Mesendoderm (in vitro differentiated cells): ENCODE measurements at regions not wholly inside any gene's neighbourhood (a gene's known extent, or its start where the extent isn't known, plus 50 kb on each side); places are given as distances from the start of the nearest gene placed in this dataset.
"Not testable (repeated sequence)": the region's sequence is repeated elsewhere in the genome, so short reads cannot be mapped to it uniquely, and the experiment has no call there.

ENCODE experiments used
- DNase-seq: peaks from one replicate; pipeline ENCODE4 v3.0.0; 2013
- H2AK5ac ChIP-seq: 2 replicates; pipeline ENCODE4 v1.6.1; 2013; ENCODE audit warnings: low read length, inconsistent platforms
- H2BK120ac ChIP-seq: 2 replicates; pipeline ENCODE4 v1.6.1; 2013; ENCODE audit warnings: low read depth, mild to moderate bottlenecking, low read length, moderate library complexity, mixed read lengths
- H2BK15ac ChIP-seq: replicated peaks from 2 replicates; pipeline ENCODE4 v1.6.1; 2013; ENCODE audit warnings: low read depth, mild to moderate bottlenecking, moderate library complexity
- H2BK5ac ChIP-seq: 2 replicates; pipeline ENCODE4 v1.6.1; 2013; ENCODE audit warnings: low read length, inconsistent platforms
- H3K18ac ChIP-seq: 2 replicates; pipeline ENCODE4 v1.6.1; 2013; ENCODE audit warnings: mild to moderate bottlenecking, low read length, mixed read lengths
- H3K23ac ChIP-seq: one replicate; pipeline ENCODE4 v1.6.1; 2013; ENCODE audit warnings: low read length
- H3K27ac ChIP-seq: 2 replicates; pipeline ENCODE4 v1.5.1; 2013; ENCODE audit warnings: low read depth, mild to moderate bottlenecking, inconsistent platforms, low read length, moderate library complexity
- H3K27me3 ChIP-seq: 2 replicates; pipeline ENCODE4 v1.6.1; 2013; ENCODE audit warnings: low read length, control low read depth, mild to moderate bottlenecking, inconsistent platforms; ENCODE audit not compliant: insufficient read depth, poor library complexity
- H3K36me3 ChIP-seq: 2 replicates; pipeline ENCODE4 v1.6.1; 2013; ENCODE audit warnings: low read length, inconsistent platforms; ENCODE audit not compliant: control insufficient read depth, insufficient read depth
- H3K4ac ChIP-seq: one replicate; pipeline ENCODE4 v1.6.1; 2013; ENCODE audit warnings: low read depth, mild to moderate bottlenecking, low read length, moderate library complexity
- H3K4me1 ChIP-seq: 2 replicates; pipeline ENCODE4 v1.6.1; 2013; ENCODE audit warnings: low read depth, low read length, inconsistent platforms; ENCODE audit not compliant: control insufficient read depth
- H3K4me2 ChIP-seq: 2 replicates; pipeline ENCODE4 v1.6.1; 2013; ENCODE audit warnings: low read length
- H3K4me3 ChIP-seq: 2 replicates; pipeline ENCODE4 v1.5.1; 2013; ENCODE audit warnings: mild to moderate bottlenecking, low read length
- H3K56ac ChIP-seq: one replicate; pipeline ENCODE4 v1.6.1; 2013; ENCODE audit warnings: low read length
- H3K79me1 ChIP-seq: 2 replicates; pipeline ENCODE4 v1.6.1; 2013; ENCODE audit warnings: low read length, inconsistent platforms
- H3K79me2 ChIP-seq: 2 replicates; pipeline ENCODE4 v1.6.1; 2013; ENCODE audit warnings: mild to moderate bottlenecking, low read length; ENCODE audit not compliant: control insufficient read depth, insufficient read depth
- H3K9ac ChIP-seq: 2 replicates; pipeline ENCODE4 v1.6.1; 2013; ENCODE audit warnings: low read length, inconsistent platforms
- H4K5ac ChIP-seq: one replicate; pipeline ENCODE4 v1.6.1; 2013; ENCODE audit warnings: low read length
- H4K8ac ChIP-seq: one replicate; pipeline ENCODE4 v1.6.1; 2013; ENCODE audit warnings: low read depth, mild to moderate bottlenecking, control low read depth, low read length, moderate library complexity
- WGBS: extraction: QIAGEN DNeasy Blood & Tissue Kit; methylation state at CpG from one replicate; pipeline ENCODE4 v1.1.7; 2013; ENCODE audit warnings: low lambda C conversion rate, missing lambda C conversion rate; ENCODE audit not compliant: insufficient coverage; ENCODE audit errors: extremely low coverage; 5-methylcytosine and 5-hydroxymethylcytosine counted together

- H3K4me1 ChIP-seq, result no peaks in the 10 kb centered on the region
- H3K18ac ChIP-seq, result no peak overlapping the region
- no peak overlapping the region for H2AK5ac ChIP-seq
- H2BK15ac ChIP-seq, result no peak overlapping the region
- no peak overlapping the region for H4K8ac ChIP-seq
- no peak overlapping the region for H3K4ac ChIP-seq
- no peak overlapping the region for H3K4me3 ChIP-seq
- H3K9ac ChIP-seq, result no peak overlapping the region
- H3K27me3 ChIP-seq, result no peaks in the 10 kb centered on the region
- no peak overlapping the region for H4K5ac ChIP-seq
- H3K27ac ChIP-seq, result no peak overlapping the region
- no peaks in the 10 kb centered on the region for H3K36me3 ChIP-seq
- no peak overlapping the region for H3K56ac ChIP-seq
- no peak for DNase-seq
- peaks cover 82% of the 10 kb centered on the region for H3K79me2 ChIP-seq
- no peak overlapping the region for H2BK5ac ChIP-seq
- H3K4me2 ChIP-seq, result no peak overlapping the region
- no peak overlapping the region for H3K23ac ChIP-seq
- H2BK120ac ChIP-seq, result no peak overlapping the region
- H3K79me1 ChIP-seq, result peaks cover 4% of the 10 kb centered on the region
- WGBS, result no CpG with 5 or more reads among the region's 14 CpGs
Measured at GRCh38 chr17:30720013-30720471, 104.5 kb downstream of the CRLF3 start.

DNA sequence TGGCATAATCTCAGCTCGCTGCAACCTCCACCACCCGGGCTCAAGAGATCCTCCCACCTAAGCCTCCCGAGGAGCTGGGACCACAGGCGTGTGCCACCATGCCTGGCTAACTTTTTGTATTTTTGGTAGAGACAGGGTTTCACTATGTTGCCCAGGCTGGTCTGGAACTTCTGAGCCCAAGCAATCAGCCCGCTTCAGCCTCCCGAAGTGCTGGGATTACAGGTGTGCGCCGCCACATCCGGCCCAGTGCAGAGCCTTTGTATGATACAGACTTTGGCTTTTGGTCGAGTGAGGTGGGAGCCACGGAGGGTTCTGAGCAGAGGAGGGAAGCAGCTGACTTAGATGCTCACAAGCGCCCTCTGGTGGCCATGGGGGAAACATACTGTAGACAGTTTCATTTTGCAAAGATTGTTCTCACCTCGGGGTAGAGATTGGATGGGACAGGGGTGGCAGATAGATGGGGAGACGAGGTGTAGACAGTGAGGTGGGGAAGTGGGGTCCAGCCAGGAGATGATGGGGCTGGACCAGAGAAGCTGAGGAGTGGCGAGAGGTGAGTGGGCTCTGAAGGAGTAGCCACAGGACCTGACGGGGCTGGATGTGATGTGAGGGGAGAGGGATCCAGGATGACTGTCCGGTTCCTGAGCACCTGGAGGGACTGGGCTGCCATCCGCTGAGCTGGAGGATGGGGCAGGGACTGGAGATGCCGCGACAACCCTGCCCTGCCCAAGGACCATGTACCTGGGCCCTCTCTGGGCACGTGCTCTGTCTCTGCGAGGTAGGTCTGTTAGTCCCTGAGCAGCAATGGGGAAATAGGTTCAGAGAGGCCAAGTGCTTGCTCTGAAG, 105.1 kb downstream of the CRLF3 start:
- H3K4me2 ChIP-seq, H4K8ac ChIP-seq, H3K23ac ChIP-seq, H3K18ac ChIP-seq, H3K4me3 ChIP-seq, H3K36me3 ChIP-seq, H3K4me1 ChIP-seq, H2BK15ac ChIP-seq, H3K4ac ChIP-seq, H3K27me3 ChIP-seq, H3K27ac ChIP-seq, H3K79me1 ChIP-seq, H2AK5ac ChIP-seq, H3K56ac ChIP-seq, H4K5ac ChIP-seq, H3K9ac ChIP-seq, H2BK5ac ChIP-seq, H2BK120ac ChIP-seq: not testable (repeated sequence)
- no CpG with 5 or more reads among the region's 22 CpGs for WGBS
- DNase-seq, result peak; percentile 69
- H3K79me2 ChIP-seq, result peaks cover 89% of the 10 kb centered on the region

DNA sequence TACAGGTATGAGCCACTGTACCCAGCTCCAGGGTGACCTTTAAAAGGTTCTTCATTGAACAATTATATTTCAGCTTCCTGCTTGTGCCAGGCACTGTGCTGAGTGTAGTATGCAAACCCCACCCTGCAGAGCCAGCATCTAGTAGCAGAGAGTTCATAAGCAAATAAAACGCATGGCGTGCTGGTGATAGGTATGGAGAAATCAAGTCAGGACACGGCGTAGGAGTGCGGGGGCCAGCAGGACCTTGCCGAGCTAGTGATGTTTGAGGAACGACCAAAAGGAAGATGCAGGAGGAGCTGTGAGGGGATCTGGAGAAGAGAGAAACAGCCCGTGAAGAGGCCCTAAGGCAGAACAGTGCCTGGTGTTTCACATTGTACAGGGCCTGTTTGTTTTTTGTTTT, 105.8 kb downstream of the CRLF3 start:
- H3K36me3 ChIP-seq, H3K4me3 ChIP-seq, H3K9ac ChIP-seq, H3K56ac ChIP-seq, H3K4me1 ChIP-seq, H3K27ac ChIP-seq, H4K5ac ChIP-seq, H3K79me1 ChIP-seq, H2BK120ac ChIP-seq, H4K8ac ChIP-seq, H3K27me3 ChIP-seq, H3K4me2 ChIP-seq, DNase-seq, H2BK15ac ChIP-seq, H3K23ac ChIP-seq, H3K18ac ChIP-seq, H2BK5ac ChIP-seq, H3K4ac ChIP-seq, H2AK5ac ChIP-seq: not testable (repeated sequence)
- peaks cover 90% of the 10 kb centered on the region for H3K79me2 ChIP-seq
- no CpG with 5 or more reads among the region's 8 CpGs for WGBS

DNA sequence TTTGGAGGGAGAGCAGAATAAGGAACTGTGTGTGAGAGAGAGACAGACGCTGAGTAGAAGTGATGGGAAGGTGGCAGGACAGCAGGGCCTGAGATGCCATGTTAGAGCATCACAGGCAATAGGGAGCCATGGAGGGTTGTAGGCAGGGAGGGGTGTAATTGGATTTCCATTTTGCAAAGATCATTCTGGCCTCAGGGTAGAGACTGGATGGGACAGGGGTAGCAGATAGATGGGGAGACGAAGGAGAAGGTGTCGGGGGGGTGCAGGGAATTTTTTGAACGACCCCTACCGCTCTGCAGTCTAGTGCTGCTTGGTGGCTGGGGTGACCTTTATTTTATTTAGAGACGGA, 106.4 kb downstream of the CRLF3 start:
- H3K9ac ChIP-seq, H3K36me3 ChIP-seq, H3K79me1 ChIP-seq, H2BK120ac ChIP-seq, H4K5ac ChIP-seq, DNase-seq, H3K4me1 ChIP-seq, H4K8ac ChIP-seq, H2BK5ac ChIP-seq, H3K56ac ChIP-seq, H3K4ac ChIP-seq, H2BK15ac ChIP-seq, H3K4me2 ChIP-seq, H3K4me3 ChIP-seq, H3K27me3 ChIP-seq, H2AK5ac ChIP-seq, H3K18ac ChIP-seq, H3K23ac ChIP-seq, H3K27ac ChIP-seq: not testable (repeated sequence)
- peaks cover 91% of the 10 kb centered on the region for H3K79me2 ChIP-seq
- WGBS, result no CpG with 5 or more reads among the region's 6 CpGs

GRCh38 chr17:30717291-30718098, 107.0 kb downstream of the CRLF3 start:
- Histone ChIP-seq H3K4ac (no peak overlapping the region), H3K4me1 (no peaks in the 10 kb centered on the region), H3K56ac (no peak overlapping the region), H3K18ac (no peak overlapping the region), H2AK5ac (no peak overlapping the region), H2BK120ac (no peak overlapping the region), H3K36me3 (no peaks in the 10 kb centered on the region), H3K4me2 (no peak overlapping the region), H3K4me3 (no peak overlapping the region), H2BK15ac (no peak overlapping the region), H3K79me1 (peaks cover 4% of the 10 kb centered on the region), H4K8ac (no peak overlapping the region), H3K79me2 (peaks cover 93% of the 10 kb centered on the region), H3K27ac (no peak overlapping the region), H3K27me3 (no peaks in the 10 kb centered on the region), H3K9ac (no peak overlapping the region), H2BK5ac (no peak overlapping the region), H3K23ac (no peak overlapping the region), H4K5ac (no peak overlapping the region)
- no peak for DNase-seq
- WGBS, result no CpG with 5 or more reads among the region's 8 CpGs
